NCI-H446 treated with DMSO at 0.1 percent for 48 hours (cell line): ENCODE measurements at regions not wholly inside any gene's neighbourhood (a gene's known extent, or its start where the extent isn't known, plus 50 kb on each side); places are given as distances from the start of the nearest gene placed in this dataset.
"Not testable (repeated sequence)": the region's sequence is repeated elsewhere in the genome, so short reads cannot be mapped to it uniquely, and the experiment has no call there.

ENCODE experiments used
- DNase-seq: peaks from one replicate; lab custom pipeline; 2025; lab: John Stamatoyannopoulos, UW

GRCh38 chr1:230476622-230477003, 50.5 kb upstream of the PGBD5 start:
- no peak for DNase-seq

- DNase-seq = not testable (repeated sequence)
These were observed 49.9 kb upstream of the PGBD5 start for GRCh38 chr1:230475856-230476621.
